GM21717 (cell line): ENCODE measurements at regions not wholly inside any gene's neighbourhood (a gene's known extent, or its start where the extent isn't known, plus 50 kb on each side); places are given as distances from the start of the nearest gene placed in this dataset.

Experiments used
- ATAC-seq: cut with Tn5 transposase; IDR thresholded peaks from one replicate; pipeline ENCODE4 v1.9.1; 2021; ENCODE audit warnings: mild to moderate bottlenecking, moderate library complexity; ENCODE audit not compliant: unreplicated experiment

DNA sequence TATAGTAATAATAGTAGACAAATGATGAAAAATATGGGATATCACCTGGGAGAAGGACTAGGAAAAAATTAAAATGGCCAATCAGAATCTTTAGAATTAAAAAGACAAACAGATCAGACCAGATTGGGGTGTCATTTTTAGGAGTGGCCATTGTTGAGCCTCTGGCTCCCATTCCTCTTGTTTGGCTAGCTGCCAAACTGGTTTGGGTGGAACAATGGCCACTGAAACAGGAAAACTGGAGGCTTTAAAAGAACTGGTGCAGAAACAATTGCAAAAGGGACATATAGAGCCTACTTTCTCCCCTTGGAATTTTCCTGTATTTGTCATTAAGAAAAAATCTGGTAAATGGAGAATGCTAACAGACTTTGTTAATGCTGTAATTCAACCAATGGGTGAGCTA, 294.8 kb upstream of the DKK2 start:
- ATAC-seq: no peak

DNA sequence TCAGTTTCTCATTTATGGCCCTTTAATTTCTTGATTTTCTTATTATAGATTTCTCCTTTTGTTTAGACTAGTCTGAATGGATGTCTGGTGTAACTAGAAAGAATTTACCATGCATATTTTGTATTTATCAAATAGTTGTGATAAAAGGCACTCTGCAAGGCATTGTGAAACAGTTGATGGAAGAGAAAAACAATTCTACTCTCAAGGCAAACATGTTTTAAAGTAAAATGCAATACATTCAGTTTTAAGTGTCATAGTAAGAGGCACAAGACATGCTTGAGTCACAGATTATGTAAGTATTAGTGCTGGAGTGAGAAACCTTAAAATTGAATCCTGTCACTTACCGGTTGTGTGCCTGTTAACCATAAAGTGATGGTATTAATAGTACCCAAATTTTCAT, 283.3 kb upstream of the DKK2 start:
- ATAC-seq: no peak

DNA sequence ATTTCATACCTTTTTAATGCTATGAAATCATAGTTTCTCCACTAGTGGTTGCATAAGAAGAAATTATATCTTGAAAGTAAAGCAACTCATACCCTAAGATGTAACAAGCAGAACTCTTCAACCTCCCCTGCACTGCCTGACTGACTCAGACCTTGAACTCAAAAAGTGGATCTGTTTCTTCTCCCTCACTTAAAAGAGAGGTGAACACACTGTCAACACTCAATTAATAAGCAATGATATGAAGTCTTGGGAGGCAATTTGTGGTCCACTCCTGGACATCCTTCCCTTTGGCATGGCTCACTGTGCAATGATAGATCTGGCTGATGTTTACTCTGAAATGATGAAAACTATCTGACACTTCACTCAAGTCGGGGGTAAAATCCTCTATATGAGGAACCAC, 282.0 kb upstream of the DKK2 start:
- no peak for ATAC-seq

DNA sequence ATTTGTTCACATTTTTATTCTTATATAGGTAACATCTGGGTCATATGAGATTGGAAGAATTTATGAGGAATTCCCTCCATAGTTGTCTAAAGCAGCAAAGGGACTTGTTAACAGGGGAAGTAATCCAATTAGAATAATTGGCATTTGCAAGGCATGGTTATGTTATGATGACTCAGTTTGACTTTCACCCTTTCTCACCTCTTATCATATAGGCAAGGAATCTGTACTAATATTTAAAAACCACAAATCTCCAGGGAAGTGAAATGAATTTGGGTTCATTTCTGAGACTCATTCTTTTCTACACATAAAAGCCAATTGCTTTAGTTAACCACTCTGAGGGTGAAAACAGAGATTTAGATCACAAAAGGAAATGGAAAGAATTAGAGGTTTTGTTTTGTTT, 281.5 kb upstream of the DKK2 start:
- no peak for ATAC-seq

DNA sequence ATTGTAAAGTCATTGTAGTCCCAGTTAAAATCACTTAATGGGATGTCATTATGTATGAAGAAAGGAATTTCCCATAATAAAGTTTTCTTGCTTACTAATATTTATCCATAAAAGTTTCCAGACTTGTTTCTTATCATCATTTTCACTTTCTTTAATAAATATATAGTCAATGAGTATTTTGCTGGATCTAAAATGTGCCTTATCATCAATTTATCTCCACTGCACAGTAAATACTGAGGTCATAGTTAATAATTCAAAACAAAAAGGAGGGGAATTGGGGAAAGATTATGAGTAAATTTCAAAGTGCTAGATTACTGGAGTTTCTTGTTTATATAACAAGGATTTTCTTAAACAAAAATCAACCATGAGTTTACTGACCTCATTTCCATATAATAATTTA, 279.5 kb upstream of the DKK2 start:
- ATAC-seq: no peak

DNA sequence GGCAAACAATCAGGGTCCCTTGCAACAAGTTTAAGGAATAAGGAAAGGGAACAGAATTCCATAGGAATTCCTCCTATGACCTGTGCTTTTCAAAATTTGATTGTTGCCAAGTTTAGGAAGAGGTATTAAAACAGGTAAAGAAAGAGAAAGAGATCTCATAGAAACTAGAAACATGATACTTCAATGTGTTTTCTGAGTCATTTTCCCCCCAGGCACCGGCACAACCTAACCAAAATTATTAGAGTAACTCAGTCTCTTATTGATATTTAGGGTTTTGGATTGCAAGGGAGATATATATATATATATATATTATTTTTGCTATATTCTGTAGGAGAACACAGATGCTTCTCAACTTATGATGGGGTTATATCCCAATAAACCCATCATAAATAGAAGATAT, 278.0 kb upstream of the DKK2 start:
- no peak for ATAC-seq

DNA sequence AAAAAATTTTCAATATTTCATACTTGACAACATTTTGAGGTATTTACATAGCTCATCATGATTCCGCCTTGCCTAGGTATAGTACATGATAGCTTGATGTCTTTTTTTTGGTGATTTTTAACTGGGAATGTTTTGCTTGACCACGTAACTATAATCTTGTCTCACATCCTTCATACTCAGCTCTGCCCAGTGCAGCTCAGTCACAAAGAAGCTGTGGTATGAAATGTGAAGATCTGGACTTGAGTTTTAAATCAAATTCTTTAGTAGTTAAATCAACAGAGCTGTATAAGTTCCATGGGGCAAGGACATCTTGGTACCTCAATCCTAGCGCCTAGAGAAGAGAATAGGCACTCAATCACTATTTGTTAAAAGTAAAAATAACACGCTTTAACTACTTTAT, 276.3 kb upstream of the DKK2 start:
- ATAC-seq: no peak

DNA sequence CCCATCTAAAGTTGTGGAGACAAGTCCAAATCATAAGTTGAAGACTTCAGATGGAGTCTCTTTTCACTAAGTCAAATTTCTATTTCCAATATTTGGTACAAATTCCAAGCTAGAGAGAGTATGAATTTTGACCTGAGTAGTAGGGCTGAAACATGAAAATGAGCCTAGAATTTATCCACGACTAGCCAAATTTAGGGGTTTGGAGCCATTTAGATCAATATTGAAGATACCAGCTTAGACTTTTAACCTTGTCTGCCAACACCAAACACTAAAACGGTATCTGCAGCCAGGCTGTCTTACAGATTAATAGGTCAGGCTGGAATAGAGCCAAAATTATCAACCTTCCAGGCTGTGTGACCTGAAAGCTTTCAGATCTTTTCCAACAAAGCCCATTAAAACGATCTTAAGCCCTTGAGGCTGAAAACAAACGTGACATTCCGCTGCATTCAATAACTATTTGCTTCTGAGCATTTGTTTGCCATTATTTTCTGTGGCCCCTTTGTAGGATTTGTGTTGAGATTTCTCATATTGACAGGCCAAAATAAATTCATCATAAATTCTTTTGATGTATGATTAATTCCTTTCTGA, 268.7 kb upstream of the DKK2 start:
- no peak for ATAC-seq

DNA sequence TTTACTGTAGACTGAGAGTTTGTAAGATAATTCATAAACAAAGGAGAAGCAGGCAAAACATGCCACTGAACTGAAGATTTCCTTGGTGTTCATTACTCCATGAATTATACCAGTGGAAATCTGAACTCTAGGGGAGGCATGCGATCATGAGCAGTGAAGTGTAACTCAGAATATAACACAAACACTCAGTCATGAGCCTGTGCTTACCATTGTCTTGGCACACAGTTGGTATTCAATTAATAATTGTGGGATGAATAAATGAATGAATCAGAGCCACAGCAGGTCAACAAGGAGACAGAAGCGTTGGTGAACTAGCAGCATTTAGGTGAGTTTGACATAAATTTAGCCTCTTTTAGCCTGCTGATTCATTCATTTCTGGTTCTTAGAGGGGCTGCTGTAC, 263.5 kb upstream of the DKK2 start:
- ATAC-seq: no peak

DNA sequence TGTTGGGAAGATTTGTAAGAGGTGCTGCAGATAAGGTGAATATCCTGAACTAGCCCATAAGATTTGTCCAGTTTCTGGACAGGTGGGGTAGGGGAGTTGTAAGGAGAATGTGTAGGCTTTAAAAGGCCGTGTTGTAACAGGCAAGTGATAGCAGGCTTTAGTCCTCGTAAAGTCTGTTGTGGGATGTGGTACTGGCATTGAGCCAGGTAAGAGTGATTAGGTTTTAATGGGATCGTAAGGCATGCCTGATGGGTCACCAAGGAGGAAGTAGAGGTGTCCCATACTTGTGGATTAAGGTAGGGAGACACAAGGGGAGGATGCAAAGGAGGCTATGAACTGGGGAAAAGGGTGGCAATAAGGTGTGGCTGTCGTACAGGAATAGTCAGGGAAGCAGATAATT, 256.9 kb upstream of the DKK2 start:
- no peak for ATAC-seq

DNA sequence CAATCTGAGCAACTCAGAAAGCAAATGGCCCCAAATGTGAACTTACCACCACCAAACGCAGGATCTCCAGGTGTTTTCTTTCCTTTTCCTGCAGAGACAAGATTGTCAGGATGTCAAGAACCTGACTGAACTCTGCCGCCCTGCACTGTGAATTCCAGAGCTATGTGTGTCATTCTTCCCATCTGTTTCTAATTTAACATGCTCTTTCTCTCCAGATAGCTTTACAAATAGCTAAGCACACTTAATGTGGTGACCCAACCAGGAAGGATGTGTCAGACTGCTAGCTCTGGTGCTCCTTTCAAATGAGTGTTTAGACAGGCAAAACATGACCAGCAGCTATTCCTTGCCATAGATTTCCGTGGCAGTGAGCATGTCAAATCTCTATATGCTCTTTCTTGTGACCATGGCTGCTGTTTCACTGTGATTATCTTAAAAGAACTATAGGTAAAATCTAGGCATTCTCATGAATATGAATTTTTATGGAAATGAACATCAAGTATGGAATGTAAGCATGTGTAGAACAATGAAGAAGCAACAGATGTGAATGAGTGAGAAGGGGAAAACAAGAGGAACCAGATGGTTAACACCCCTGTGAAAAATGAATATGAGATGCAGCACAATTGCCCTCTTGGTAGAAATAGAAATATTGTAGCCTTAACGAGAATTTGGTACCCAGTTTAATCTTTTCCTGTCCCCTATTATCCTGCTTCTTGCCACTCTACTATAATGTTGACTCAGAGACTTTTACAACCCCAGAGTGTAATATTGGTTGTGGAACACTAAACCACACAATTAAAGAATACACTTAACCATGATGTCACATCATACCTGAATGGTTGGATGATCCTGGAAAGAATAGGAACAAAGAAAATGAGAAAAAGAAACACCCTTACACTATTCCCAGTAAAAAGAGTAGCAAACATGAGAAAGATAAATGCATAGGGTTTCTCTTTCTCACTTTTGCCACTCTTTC, 247.8 kb upstream of the DKK2 start:
- ATAC-seq: no peak

DNA sequence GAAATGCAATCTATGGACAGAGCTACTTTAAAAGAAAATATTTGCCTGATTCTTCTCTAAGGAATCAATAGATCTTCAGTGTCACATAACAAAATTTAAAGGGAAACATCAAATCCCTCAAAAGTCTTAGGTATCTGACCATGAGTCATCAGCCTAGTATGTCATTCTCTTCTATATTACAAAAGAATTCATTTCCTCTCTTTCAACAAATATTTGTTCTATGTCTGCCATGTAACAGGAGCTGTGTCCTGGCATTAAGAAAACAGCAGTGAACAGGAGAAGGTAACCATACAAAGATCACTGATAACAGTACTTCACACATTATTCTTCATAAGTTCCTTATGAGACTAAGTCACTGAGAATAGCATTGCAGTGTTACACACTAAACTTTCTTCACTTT, 243.6 kb upstream of the DKK2 start:
- ATAC-seq: no peak

DNA sequence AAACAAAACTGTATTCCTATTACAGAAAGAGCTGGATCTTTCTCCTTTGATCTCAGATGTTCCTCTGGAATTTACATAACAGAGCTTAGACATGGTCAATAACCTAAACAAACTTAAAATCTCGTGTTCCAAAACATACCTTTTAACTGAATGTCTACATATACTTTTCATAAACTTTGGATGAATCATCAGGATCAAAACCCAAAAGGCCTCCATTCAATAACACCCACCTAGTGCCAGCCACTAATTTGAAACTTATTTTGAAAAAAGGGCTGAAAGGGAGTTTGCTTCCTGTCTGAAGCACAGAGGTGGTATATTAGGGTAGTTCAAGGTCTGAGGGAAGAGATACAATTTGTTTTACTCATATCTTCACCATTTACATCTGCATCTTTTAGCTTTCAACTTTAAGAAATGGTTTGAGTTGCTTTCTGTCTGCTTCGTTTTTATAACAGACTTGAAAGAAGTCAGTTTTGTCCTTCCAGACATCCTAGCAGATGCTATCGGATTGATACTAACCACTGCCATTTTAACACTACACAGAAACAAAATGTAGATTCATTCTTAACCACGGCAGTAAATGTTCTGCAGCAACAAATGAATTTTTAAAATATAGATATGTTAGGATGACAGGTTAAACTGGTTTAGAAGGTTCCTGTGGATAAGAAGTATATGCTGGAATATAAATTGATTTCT, 242.8 kb upstream of the DKK2 start:
- ATAC-seq: no peak

DNA sequence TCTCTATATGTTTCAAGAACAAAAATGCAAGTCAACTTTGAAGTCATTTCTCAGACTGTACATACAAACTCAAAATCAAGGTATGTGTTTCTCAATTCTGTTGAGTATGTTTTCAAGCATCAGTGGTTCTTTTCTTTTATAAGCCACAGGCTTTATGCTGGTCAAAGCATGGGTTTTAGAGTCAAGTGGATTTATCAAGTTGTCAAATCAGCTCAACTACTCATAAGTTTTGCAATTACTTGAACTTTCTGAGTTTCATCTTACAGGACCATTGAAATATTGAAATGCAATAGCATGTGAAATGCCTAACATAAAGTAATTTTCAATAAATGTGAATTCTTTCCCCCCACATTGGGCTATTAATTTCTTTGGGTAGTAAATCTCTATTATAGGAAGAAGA, 239.9 kb upstream of the DKK2 start:
- ATAC-seq: no peak

DNA sequence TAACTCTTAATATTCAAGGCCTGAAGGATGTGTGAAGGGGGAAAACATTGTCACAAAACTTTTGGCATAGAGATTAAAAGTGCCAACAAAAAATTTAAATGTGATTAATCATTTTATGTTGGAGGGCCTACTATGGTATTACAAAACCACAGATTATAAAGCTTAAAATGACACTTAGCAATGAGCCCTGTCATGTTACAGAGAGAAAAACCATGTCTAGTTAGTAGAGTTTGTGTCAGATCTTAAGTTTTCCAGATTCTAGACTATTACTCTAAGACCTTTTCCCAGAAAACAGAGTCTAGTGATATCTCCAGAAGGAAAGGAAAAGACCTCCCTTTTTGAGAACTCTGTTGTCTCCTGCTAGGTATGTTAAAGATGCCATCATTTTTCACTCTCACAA, 239.1 kb upstream of the DKK2 start:
- no peak for ATAC-seq

DNA sequence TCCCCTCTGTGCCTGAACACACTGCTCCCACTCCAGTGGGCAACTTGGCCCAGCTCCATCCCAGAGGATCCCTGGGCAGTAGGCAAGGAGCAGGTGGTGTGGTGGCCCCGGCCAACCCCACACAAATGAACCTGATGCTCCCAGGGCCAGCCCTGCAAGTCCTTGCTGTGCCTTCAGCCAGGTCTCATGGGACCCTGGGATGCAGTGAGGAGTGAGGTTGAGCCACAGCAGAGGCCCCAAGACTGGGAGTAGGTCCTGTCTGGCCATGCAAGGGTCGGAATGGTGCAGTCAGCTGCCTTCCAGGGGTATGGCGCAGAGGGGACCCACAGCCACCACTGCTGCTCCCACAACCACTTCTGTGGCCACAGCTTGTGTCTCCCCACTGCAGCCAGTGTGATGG, 234.5 kb upstream of the DKK2 start:
- ATAC-seq: no peak

DNA sequence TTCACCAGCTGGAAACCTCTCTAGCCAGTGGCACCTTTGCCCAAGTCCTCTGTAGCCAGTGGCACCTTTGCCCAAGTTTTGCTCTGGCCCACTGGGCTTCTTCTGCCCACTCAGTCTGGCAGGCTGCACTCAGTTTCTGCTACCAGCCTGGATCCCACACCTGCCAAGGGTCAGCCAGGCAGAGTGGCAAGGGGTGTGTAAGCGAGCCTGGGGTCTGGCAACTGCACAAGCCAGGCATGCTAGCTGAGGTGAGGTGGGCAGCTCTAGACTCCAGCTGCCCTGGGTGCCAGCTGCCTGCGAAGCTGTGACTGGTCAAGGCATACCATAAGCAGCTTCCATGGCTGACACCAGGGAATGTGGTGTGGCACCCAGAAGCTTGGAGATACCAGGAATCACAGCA, 233.1 kb upstream of the DKK2 start:
- ATAC-seq: no peak

DNA sequence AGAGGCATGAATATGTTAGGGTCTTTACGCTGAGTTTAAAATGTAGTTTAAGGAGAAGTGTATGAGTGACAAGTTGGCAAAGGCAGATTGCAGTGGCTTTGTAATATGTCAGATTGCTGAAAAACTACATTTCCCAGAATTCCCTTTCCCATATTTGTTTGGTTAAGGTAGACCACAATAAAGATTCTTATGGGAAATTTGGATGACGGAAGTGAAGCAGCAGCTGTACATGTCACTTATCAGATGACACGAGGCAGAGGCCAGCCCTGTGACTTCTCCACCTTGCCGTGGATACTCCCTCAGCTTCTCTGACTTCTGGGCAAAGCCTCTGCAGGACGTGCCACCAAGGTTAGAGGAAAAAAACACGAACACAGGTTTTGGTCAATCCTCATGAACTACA, 229.7 kb upstream of the DKK2 start:
- ATAC-seq: no peak

DNA sequence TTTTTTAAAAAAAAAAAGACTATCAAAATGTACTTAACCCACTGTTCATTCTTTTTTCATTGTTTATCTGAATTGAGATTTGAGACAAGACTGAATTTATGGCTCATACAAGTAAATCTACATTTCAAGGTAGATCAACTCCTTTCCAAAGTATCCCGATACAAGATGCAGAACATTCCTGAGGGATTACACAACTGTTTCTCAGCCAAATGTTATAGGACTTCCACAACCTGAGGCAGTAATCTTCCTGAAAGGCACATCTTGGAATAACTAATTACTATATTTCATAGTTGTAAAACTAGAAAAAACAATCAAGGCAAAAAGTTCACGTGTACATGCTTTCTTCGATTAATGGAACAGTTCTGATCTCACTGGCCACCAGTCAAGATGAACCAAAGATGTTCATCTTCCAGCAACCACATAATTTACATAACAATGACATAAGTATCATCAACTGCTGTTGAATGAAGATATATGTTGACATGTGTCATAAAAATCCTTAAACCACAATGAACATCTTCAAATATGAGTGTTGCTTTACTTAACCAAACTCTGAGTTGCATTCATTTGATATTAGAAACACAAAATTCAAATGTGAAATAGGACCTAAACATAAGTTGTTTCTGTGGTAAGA, 225.2 kb upstream of the DKK2 start:
- no peak for ATAC-seq

DNA sequence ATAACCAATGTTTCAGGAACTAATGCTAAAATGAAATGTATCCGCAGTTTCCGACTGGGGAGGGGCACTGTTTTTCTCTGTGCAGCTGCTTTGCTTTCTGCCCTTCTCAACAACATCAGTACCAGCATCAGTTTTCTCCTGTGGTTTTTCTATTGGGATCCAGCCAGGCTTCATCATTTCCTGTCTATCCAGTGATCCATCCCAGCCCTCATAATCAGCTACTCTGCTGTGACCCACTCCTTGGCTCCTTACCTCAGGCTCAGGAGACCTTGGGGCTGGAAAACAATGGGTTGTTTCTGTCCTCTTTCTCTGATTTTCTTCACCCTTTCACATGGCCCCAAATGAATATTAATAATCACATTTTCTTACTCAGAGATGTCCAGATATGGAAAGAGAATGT, 222.2 kb upstream of the DKK2 start:
- no peak for ATAC-seq

DNA sequence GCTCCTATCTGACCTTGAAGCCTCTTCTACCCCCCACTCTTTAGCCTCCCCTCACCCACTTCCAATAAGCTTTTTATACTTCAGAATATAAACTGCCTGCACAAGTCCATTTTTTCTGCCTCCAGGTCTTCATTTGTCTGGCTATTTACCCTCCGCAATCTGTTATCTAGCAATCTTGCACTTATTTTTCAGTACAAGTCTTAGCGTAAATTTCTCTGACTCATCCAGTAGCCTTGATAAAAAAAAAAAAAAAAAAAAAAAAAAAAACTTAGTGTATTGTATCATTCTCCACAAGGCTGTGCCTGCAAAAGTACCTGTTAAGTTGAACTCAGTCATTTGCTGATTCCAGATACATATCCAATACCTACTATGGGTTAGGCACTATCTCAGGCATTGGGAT, 219.5 kb upstream of the DKK2 start:
- no peak for ATAC-seq

DNA sequence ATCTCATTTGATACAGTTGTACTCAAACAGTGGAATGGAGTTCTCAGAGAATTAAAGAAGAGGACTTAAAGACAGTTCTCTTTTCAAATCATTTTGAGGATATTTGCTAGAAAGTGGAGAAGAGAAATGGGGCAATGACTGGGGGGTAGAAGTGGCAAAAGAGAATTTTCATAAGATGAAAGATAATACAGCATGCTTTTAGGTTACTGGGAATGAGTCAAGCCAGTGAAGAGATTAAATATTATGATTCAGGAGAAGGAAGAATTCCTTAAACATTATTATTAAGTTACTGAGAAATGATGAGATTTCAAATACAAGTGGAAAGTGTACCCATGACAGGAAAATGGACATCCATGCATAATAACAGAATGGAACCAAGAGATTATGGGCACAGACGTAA, 219.0 kb upstream of the DKK2 start:
- no peak for ATAC-seq
